H1 (cell line): ENCODE measurements at regions not wholly inside any gene's neighbourhood (a gene's known extent, or its start where the extent isn't known, plus 50 kb on each side); places are given as distances from the start of the nearest gene placed in this dataset.

ENCODE experiments used
- CTCF ChIA-PET: fragments of 300-600 bp; sonication (Branson Sonifier 250); formaldehyde crosslinking; loops from one replicate; lab custom pipeline; 2021; ENCODE audit not compliant: partially characterized antibody; lab: Charles Lee
- POLR2A ChIA-PET: fragments of 300-600 bp; sonication (Branson Sonifier 250); formaldehyde crosslinking; loops from one replicate; lab custom pipeline; 2021; ENCODE audit warnings: inconsistent platforms; ENCODE audit not compliant: partially characterized antibody; lab: Charles Lee
- DNase-seq, 2 experiments: peaks; one replicate each; pipeline versions ENCODE4 v3.0.0 to v3.0.0-alpha.2; 2010 to 2022; ENCODE audit warnings: low spot score in 2 of 2, low read depth in 1 of 2, mixed read lengths in 1 of 2
- FAIRE-seq: peaks from 2 replicates; lab custom pipeline; 2011; peaks lifted over from hg19 to GRCh38; lab: Jason Lieb, UNC
- H2AFZ ChIP-seq: 2 replicates; pipeline ENCODE4 v1.8.1; 2012; ENCODE audit warnings: low read length, inconsistent platforms
- H2AK5ac ChIP-seq: 2 replicates; pipeline ENCODE4 v1.6.1; 2013; ENCODE audit warnings: low read depth, low read length
- H2BK120ac ChIP-seq: replicated peaks from 2 replicates; pipeline ENCODE3; 2013; ENCODE audit warnings: low read depth, low read length, inconsistent platforms
- H2BK12ac ChIP-seq: 2 replicates; pipeline ENCODE4 v1.6.1; 2013; ENCODE audit warnings: low read depth, low read length
- H2BK15ac ChIP-seq: 2 replicates; pipeline ENCODE4 v1.6.1; 2013; ENCODE audit warnings: low read length
- H2BK20ac ChIP-seq: 2 replicates; pipeline ENCODE4 v1.6.1; 2013; ENCODE audit warnings: low read length
- H2BK5ac ChIP-seq: 2 replicates; pipeline ENCODE4 v1.6.1; 2013; ENCODE audit warnings: low read depth, low read length
- H3K14ac ChIP-seq: 2 replicates; pipeline ENCODE4 v1.6.1; 2013; ENCODE audit warnings: inconsistent platforms; ENCODE audit not compliant: insufficient read length
- H3K18ac ChIP-seq: 2 replicates; pipeline ENCODE4 v1.6.1; 2013; ENCODE audit warnings: low read length; ENCODE audit errors: extremely low read depth
- H3K23ac ChIP-seq: 2 replicates; pipeline ENCODE4 v1.6.1; 2013; ENCODE audit warnings: inconsistent platforms; ENCODE audit not compliant: insufficient read length
- H3K23me2 ChIP-seq: 2 replicates; pipeline ENCODE4 v1.6.1; 2013; ENCODE audit warnings: low read depth, low read length
- H3K27ac ChIP-seq: 2 replicates; pipeline ENCODE4 v1.6.1; 2011; ENCODE audit warnings: low read depth, low read length, inconsistent platforms
- H3K27me3 ChIP-seq, 4 experiments: replicated peaks in 1 of 4; 1 replicate in 1 of 4; 2 replicates in 3 of 4; pipeline versions ENCODE4 v1.6.1 to v1.8.1; 2011 to 2013; ENCODE audit warnings: low read length in 3 of 4, mild to moderate bottlenecking in 3 of 4, inconsistent platforms in 2 of 4, mixed read lengths in 2 of 4, moderate library complexity in 1 of 4; ENCODE audit not compliant: control insufficient read depth in 3 of 4, insufficient read depth in 3 of 4; ENCODE audit errors: extremely low read depth in 1 of 4
- H3K36me3 ChIP-seq, 4 experiments: 2 replicates each; pipeline versions ENCODE4 v1.6.1 to v1.8.1; 2011 to 2013; ENCODE audit warnings: mild to moderate bottlenecking in 4 of 4, low read length in 3 of 4, moderate library complexity in 2 of 4, control low read depth in 1 of 4, inconsistent platforms in 1 of 4; ENCODE audit not compliant: insufficient read depth in 4 of 4, control insufficient read depth in 2 of 4
- H3K4ac ChIP-seq: replicated peaks from 2 replicates; pipeline ENCODE3; 2013; ENCODE audit warnings: low read length, low read depth, mixed read lengths, inconsistent platforms; ENCODE audit not compliant: insufficient read length
- H3K4me1 ChIP-seq, 4 experiments: replicated peaks in 1 of 4; 1 replicate in 1 of 4; 2 replicates in 3 of 4; pipeline versions ENCODE4 v1.6.1 to v1.8.1; 2011 to 2013; ENCODE audit warnings: low read length in 3 of 4, inconsistent platforms in 2 of 4, mixed read lengths in 1 of 4; ENCODE audit not compliant: insufficient read depth in 4 of 4, control insufficient read depth in 3 of 4
- H3K4me2 ChIP-seq, 2 experiments: 2 replicates each; pipeline versions ENCODE4 v1.6.1 to v1.8.1; 2011 to 2013; ENCODE audit warnings: low read depth in 2 of 2, low read length in 2 of 2, control low read depth in 1 of 2, inconsistent platforms in 1 of 2, mild to moderate bottlenecking in 1 of 2; ENCODE audit not compliant: insufficient read depth in 1 of 2
- H3K4me3 ChIP-seq, 4 experiments: fragments of 200-600, 300-600 bp in 1 of 4; sonication (generic), shearing (Covaris generic), sonication (Bioruptor Twin) in 1 of 4; 2 replicates each; pipeline versions ENCODE4 v1.5.1 to v1.8.1; 2011 to 2016; ENCODE audit warnings: low read length in 4 of 4, low read depth in 3 of 4, control low read depth in 2 of 4, inconsistent platforms in 2 of 4, mild to moderate bottlenecking in 2 of 4, mixed read lengths in 1 of 4, moderate library complexity in 1 of 4; ENCODE audit not compliant: insufficient read depth in 2 of 4; ENCODE audit errors: extremely low read depth in 1 of 4
- H3K56ac ChIP-seq: replicated peaks from 2 replicates; pipeline ENCODE3; 2013; ENCODE audit warnings: low read depth, mild to moderate bottlenecking, mixed read lengths, low read length, inconsistent platforms; ENCODE audit not compliant: insufficient read length
- H3K79me1 ChIP-seq: 2 replicates; pipeline ENCODE4 v1.6.1; 2013; ENCODE audit warnings: low read depth, low read length, control low read depth
- H3K79me2 ChIP-seq, 2 experiments: 2 replicates each; pipeline versions ENCODE4 v1.6.1 to v1.8.1; 2012 to 2013; ENCODE audit warnings: low read length in 2 of 2, mild to moderate bottlenecking in 2 of 2, inconsistent platforms in 1 of 2; ENCODE audit not compliant: insufficient read depth in 2 of 2, control insufficient read depth in 1 of 2
- H3K9ac ChIP-seq, 4 experiments: replicated peaks in 1 of 4; 1 replicate in 1 of 4; 2 replicates in 3 of 4; pipeline versions ENCODE4 v1.6.1 to v1.8.1; 2011 to 2013; ENCODE audit warnings: low read depth in 3 of 4, low read length in 3 of 4, control low read depth in 2 of 4, mild to moderate bottlenecking in 2 of 4, moderate library complexity in 2 of 4, inconsistent platforms in 1 of 4; ENCODE audit errors: extremely low read depth in 1 of 4
- H3K9me3 ChIP-seq, 2 experiments: 2 replicates each; pipeline versions ENCODE4 v1.6.1 to v1.8.1; 2012 to 2013; ENCODE audit warnings: mild to moderate bottlenecking in 2 of 2, moderate library complexity in 2 of 2, control low read depth in 1 of 2, inconsistent platforms in 1 of 2, low read depth in 1 of 2, low read length in 1 of 2, mixed read lengths in 1 of 2; ENCODE audit not compliant: insufficient read depth in 2 of 2
- H4K20me1 ChIP-seq, 2 experiments: replicated peaks in 1 of 2; 2 replicates each; pipeline versions ENCODE3 to v1.8.1; 2011 to 2013; ENCODE audit warnings: inconsistent platforms in 2 of 2, low read length in 2 of 2, mild to moderate bottlenecking in 1 of 2; ENCODE audit not compliant: insufficient read depth in 2 of 2, control insufficient read depth in 1 of 2
- H4K5ac ChIP-seq: 2 replicates; pipeline ENCODE4 v1.6.1; 2013; ENCODE audit warnings: low read length, low read depth, mixed read lengths, inconsistent platforms; ENCODE audit not compliant: insufficient read length
- H4K8ac ChIP-seq: 2 replicates; pipeline ENCODE4 v1.8.0; 2013; ENCODE audit warnings: mild to moderate bottlenecking, moderate library complexity, low read length, inconsistent platforms; ENCODE audit not compliant: insufficient read depth; ENCODE audit errors: extremely low read depth
- H4K91ac ChIP-seq: replicated peaks from 2 replicates; pipeline ENCODE3; 2013; ENCODE audit warnings: low read length, mixed read lengths, inconsistent platforms; ENCODE audit not compliant: insufficient read length
- POU5F1 ChIP-seq: IDR thresholded peaks from 2 replicates; pipeline ENCODE4 v1.6.1; 2011; ENCODE audit warnings: low read depth, mild to moderate bottlenecking, low read length, moderate library complexity
- WGBS, 2 experiments: shearing (Covaris generic) in 1 of 2; methylation state at CpG; one replicate each; pipeline versions ENCODE4 v1.1.6 to v1.1.7; 2013 to 2015; ENCODE audit warnings: low lambda C conversion rate in 2 of 2, mixed read lengths in 2 of 2, inconsistent platforms in 1 of 2, low coverage in 1 of 2, missing lambda C conversion rate in 1 of 2; ENCODE audit not compliant: insufficient replicate concordance in 2 of 2, insufficient coverage in 1 of 2, insufficient read length in 1 of 2; ENCODE audit errors: extremely low coverage in 1 of 2, missing lambda C conversion rate in 1 of 2; 5-methylcytosine and 5-hydroxymethylcytosine counted together

GRCh38 chr9:22649384-22649783 is 202.8 kb downstream of the DMRTA1 start:
- CTCF ChIA-PET: interaction anchor here (2.6 kb wide), 1 partner anchor 69 kb away, joined by 12 read pairs; no protein-coding TSS in a partner anchor

More at GRCh38 chr9:22649384-22649783, 202.8 kb downstream of the DMRTA1 start:
- Histone ChIP-seq H3K9ac (no peak overlapping the region), H2BK15ac (no peak overlapping the region), H4K91ac (no peak overlapping the region), H3K56ac (no peak overlapping the region), H2AFZ (no peak overlapping the region), H3K79me1 (no peaks in the 10 kb centered on the region), H2AK5ac (no peak overlapping the region), H3K4me1 (no peaks in the 10 kb centered on the region), H3K4me2 (no peak overlapping the region), H3K4ac (no peak overlapping the region), H4K8ac (no peak overlapping the region), H2BK12ac (no peak overlapping the region), H3K14ac (no peak overlapping the region), H3K27ac (no peak overlapping the region), H3K9me3 (no peaks in the 10 kb centered on the region), H3K79me2 (no peaks in the 10 kb centered on the region), H2BK20ac (no peak overlapping the region)
- no peak for DNase-seq
- WGBS, 2 experiments: 71% methylated on average over 2 of the region's 2 CpGs; no CpG with 5 or more reads in 1 of the 2 experiments
- no peak for FAIRE-seq
- no peak for TF ChIP-seq POU5F1
- TF ChIP-seq, all 59 proteins: peak for 0
- no peak overlapping the region for H3K18ac ChIP-seq
- H2BK5ac ChIP-seq: no peak overlapping the region
- no peaks in the 10 kb centered on the region for H4K20me1 ChIP-seq
- H2BK120ac ChIP-seq: no peak overlapping the region
- H3K23me2 ChIP-seq: no peaks in the 10 kb centered on the region
- no peak overlapping the region for H3K4me3 ChIP-seq
- H4K5ac ChIP-seq: no peak overlapping the region
- no peaks in the 10 kb centered on the region for H3K36me3 ChIP-seq
- POLR2A ChIA-PET: no interaction called here
- no peaks in the 10 kb centered on the region for H3K27me3 ChIP-seq
- no peak overlapping the region for H3K23ac ChIP-seq
